ENCODE measurements at regions not wholly inside any gene's neighbourhood (a gene's known extent, or its start where the extent isn't known, plus 50 kb on each side); places are given as distances from the start of the nearest gene placed in this dataset.

DNA sequence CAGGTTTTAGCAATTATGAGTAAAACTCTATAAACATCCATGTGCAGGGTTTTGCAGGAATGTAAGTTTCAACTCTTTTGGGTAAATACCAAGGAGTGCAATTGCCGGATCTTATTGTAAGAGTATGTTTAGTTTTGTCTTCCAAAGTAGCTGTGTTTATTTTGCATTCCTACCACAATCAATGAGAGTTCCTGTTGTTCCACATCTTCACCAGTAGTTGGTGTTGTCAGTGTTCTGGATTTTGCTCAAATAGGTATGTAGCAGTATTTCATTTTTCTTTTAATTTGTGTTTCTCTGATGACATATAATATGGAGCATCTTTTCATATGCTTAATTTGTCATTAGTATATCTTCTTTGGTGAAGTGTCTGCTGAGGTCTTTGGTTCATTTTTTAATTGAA lies 185.1 kb upstream of the GALNT15 start:
- TF ChIP-seq POLR2A (IDR thresholded peaks at IDR 0.05): no peak
- TF ChIP-seq, protein P1, sequence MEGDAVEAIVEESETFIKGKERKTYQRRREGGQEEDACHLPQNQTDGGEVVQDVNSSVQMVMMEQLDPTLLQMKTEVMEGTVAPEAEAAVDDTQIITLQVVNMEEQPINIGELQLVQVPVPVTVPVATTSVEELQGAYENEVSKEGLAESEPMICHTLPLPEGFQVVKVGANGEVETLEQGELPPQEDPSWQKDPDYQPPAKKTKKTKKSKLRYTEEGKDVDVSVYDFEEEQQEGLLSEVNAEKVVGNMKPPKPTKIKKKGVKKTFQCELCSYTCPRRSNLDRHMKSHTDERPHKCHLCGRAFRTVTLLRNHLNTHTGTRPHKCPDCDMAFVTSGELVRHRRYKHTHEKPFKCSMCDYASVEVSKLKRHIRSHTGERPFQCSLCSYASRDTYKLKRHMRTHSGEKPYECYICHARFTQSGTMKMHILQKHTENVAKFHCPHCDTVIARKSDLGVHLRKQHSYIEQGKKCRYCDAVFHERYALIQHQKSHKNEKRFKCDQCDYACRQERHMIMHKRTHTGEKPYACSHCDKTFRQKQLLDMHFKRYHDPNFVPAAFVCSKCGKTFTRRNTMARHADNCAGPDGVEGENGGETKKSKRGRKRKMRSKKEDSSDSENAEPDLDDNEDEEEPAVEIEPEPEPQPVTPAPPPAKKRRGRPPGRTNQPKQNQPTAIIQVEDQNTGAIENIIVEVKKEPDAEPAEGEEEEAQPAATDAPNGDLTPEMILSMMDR (IDR thresholded peaks at IDR 0.05): no peak

Data from prostate gland (tissue), 2 donors.